HEK293 (cell line): ENCODE measurements at regions not wholly inside any gene's neighbourhood (a gene's known extent, or its start where the extent isn't known, plus 50 kb on each side); places are given as distances from the start of the nearest gene placed in this dataset.

Experiments used
- CTCF ChIP-seq: fragments of 450-650 bp; formaldehyde crosslinking; IDR thresholded peaks from 2 replicates; pipeline ENCODE4 v1.5.1; 2016; ENCODE audit warnings: missing biosample characterization, missing genetic modification characterization
- REST ChIP-seq: fragments of 450-650 bp; formaldehyde crosslinking; IDR thresholded peaks from 2 replicates; pipeline ENCODE4 v1.5.1; 2016; ENCODE audit warnings: missing biosample characterization, missing genetic modification characterization
- ZNF23 ChIP-seq: fragments of 450-650 bp; formaldehyde crosslinking; IDR thresholded peaks from 2 replicates; pipeline ENCODE4 v1.5.1; 2016; ENCODE audit warnings: missing biosample characterization, missing genetic modification characterization, borderline replicate concordance
- ZNF521 ChIP-seq: fragments of 450-650 bp; formaldehyde crosslinking; IDR thresholded peaks from 2 replicates; pipeline ENCODE4 v1.5.1; 2017; ENCODE audit warnings: missing biosample characterization, mild to moderate bottlenecking, missing genetic modification characterization

- TF ChIP-seq ZNF23 (tag by site-specific recombination) (no peak), CTCF (no peak), ZNF521 (tag by site-specific recombination) (no peak), REST (tag by site-specific recombination) (no peak)
Measured at GRCh38 chr20:30595698-30596097, 661.8 kb upstream of the DEFB115 start.
